IPS-15b (cell line): ENCODE measurements at regions not wholly inside any gene's neighbourhood (a gene's known extent, or its start where the extent isn't known, plus 50 kb on each side); places are given as distances from the start of the nearest gene placed in this dataset.
"Not testable (repeated sequence)": the region's sequence is repeated elsewhere in the genome, so short reads cannot be mapped to it uniquely, and the experiment has no call there.

ENCODE experiments used
- H3K27me3 ChIP-seq: one replicate; pipeline ENCODE4 v1.6.1; 2013; ENCODE audit warnings: low read length; ENCODE audit not compliant: control insufficient read depth, insufficient read depth
- H3K36me3 ChIP-seq: one replicate; pipeline ENCODE4 v1.6.1; 2013; ENCODE audit warnings: low read length; ENCODE audit not compliant: control insufficient read depth, insufficient read depth
- H3K4me1 ChIP-seq: one replicate; pipeline ENCODE4 v1.6.1; 2013; ENCODE audit warnings: mild to moderate bottlenecking, low read length; ENCODE audit not compliant: control insufficient read depth, insufficient read depth
- H3K4me3 ChIP-seq: one replicate; pipeline ENCODE4 v1.5.1; 2013; ENCODE audit warnings: low read depth, low read length
- H3K9ac ChIP-seq: one replicate; pipeline ENCODE4 v1.6.1; 2013; ENCODE audit warnings: low read depth, mild to moderate bottlenecking, low read length
- H3K9me3 ChIP-seq: one replicate; pipeline ENCODE4 v1.6.1; 2013; ENCODE audit warnings: mild to moderate bottlenecking, low read length; ENCODE audit not compliant: control insufficient read depth, insufficient read depth

DNA sequence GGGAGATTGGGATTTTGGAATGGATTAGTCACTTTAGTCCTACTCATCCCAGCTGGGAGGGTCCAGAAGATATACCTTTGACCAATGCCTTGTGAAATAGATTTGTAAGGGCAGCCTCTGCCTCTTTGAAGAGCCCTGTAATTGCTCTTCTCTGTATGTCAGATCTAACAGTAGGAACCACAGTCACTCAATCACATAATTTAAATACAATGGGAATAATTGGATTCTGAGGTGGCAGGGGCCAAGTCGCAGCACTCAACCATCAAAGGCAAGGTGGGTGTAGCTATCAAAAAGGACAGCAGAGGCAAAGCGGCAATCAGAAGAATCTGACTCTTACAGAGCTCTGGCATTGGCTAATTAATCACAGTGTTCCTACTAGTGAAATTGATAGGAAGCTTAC, 650.9 kb upstream of the ANKRD30A start:
- H3K9me3 ChIP-seq = no peaks in the 10 kb centered on the region
- H3K9ac ChIP-seq = no peak overlapping the region
- H3K4me1 ChIP-seq = no peaks in the 10 kb centered on the region
- no peaks in the 10 kb centered on the region for H3K27me3 ChIP-seq
- no peak overlapping the region for H3K4me3 ChIP-seq
- no peaks in the 10 kb centered on the region for H3K36me3 ChIP-seq

DNA sequence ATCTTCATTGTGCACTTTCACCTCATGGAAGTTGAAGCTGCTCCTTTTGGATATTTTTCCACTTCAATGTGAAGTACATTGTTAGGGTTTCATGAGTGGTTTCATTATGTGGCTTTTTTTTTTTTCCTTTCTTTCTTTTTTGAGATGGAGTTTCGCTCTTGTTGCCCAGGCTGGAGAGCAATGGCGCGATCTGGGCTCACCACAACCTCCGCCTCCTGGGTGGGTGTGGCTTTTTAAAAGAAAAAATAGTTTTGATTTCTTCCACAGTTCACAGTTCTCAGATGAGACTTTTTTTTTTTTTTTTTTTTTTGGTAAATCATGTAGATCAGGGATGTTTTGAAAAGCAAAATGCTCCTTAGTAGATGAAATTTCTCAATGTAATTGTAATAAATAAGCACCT, 652.3 kb upstream of the ANKRD30A start:
- Histone ChIP-seq H3K9me3 (no peaks in the 10 kb centered on the region), H3K4me1 (no peaks in the 10 kb centered on the region), H3K36me3 (no peaks in the 10 kb centered on the region), H3K27me3 (no peaks in the 10 kb centered on the region), H3K9ac (no peak overlapping the region), H3K4me3 (no peak overlapping the region)

DNA sequence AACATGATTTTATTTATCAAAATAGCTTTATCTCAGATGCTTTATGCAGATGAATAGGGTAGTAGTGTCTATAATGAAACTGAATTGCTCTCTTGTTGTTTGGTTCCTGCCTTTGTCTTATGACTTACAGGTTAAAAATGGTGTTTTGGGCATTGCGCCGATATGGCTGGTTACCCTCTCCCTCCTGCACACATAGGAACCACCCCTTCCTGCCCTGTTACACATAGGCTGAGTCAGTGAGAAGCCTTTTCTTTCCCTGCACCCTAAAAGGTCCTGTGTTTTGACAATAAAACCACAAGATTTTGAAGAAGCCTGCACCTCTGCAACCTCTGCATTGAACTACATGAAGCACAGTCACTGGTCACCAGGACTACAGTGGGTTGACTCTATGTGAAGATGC, 655.8 kb upstream of the ANKRD30A start:
- Histone ChIP-seq H3K9ac (no peak overlapping the region), H3K4me3 (no peak overlapping the region), H3K9me3 (no peaks in the 10 kb centered on the region), H3K36me3 (no peaks in the 10 kb centered on the region), H3K4me1 (no peaks in the 10 kb centered on the region), H3K27me3 (no peaks in the 10 kb centered on the region)

DNA sequence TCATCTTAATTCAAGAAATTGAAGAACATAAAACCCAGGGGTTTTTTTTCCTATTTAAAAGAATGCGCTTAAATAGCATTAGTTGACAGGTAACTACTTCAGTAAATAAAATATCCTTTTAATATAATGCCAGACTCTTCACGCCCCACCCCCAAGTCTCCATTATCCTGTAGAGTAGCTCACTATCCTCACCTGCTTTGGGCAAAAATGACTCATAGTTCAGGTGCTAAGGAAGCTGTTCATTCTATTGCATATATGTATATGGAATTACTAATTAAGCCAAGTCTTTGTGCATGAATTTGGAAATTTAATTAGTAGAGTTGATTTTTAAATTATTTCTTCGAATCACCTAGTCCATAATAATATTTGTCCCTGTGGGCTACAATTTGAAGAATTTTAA, 656.8 kb upstream of the ANKRD30A start:
- H3K27me3 ChIP-seq = no peaks in the 10 kb centered on the region
- H3K9ac ChIP-seq = no peak overlapping the region
- no peaks in the 10 kb centered on the region for H3K4me1 ChIP-seq
- no peaks in the 10 kb centered on the region for H3K36me3 ChIP-seq
- H3K9me3 ChIP-seq = no peaks in the 10 kb centered on the region
- H3K4me3 ChIP-seq = no peak overlapping the region

DNA sequence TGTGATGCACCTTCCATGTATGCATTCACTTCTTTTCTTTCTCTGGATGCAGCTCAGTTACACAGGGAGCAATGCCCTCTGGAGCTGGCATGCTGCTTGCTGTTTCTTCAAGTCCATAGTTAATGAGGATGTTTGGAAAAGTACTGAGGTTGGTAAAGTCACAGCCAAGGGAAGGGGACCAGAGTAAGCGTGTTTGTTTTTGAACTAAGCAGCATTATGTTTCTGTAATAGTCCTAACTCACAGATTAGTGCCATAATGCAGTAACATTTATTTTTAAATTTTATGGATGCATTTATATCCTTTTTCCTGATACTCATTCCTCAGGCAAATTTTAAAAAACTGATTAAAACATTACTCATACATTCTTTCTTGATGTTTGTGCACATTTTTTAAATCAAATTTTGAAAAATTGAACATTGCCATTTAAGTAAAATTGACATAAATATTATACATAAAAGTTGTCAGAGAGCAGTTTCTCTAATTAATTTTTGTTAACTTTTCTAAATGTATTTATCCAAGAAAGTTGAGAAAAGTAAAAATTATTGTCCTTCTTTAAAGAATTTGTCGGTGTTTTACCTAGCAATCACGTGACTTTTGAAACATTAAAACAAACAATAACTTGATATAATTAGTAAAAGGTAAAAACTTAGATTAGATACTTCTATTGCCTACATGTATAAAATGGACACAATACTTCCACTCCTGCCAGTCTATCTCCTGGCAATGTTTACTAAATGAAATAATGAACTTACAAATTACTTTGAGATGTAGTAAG, 659.6 kb upstream of the ANKRD30A start:
- no peak overlapping the region for H3K4me3 ChIP-seq
- no peaks in the 10 kb centered on the region for H3K27me3 ChIP-seq
- no peaks in the 10 kb centered on the region for H3K9me3 ChIP-seq
- H3K9ac ChIP-seq = no peak overlapping the region
- no peaks in the 10 kb centered on the region for H3K36me3 ChIP-seq
- H3K4me1 ChIP-seq = no peaks in the 10 kb centered on the region

DNA sequence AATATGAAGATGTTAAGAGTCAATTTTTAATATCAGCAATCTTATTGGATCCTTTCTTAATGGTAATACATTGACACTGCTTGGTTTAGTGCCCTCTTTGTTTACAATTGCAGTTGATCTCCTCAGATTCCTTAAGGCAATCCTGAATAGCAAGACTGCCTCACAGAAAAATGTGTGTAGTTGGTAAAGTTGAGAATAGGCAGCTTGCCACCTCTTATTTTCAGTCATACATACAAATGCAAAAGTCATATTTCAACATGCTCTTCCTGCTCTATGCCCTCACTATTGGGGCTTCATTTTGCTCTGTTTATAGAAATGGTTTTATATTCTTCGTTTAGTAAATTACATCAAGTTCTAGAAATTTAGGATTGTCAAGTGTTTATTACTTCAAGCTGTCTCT, 661.1 kb upstream of the ANKRD30A start:
- Histone ChIP-seq H3K4me3 (no peak overlapping the region), H3K4me1 (no peaks in the 10 kb centered on the region), H3K36me3 (no peaks in the 10 kb centered on the region), H3K9me3 (no peaks in the 10 kb centered on the region), H3K9ac (no peak overlapping the region), H3K27me3 (no peaks in the 10 kb centered on the region)

DNA sequence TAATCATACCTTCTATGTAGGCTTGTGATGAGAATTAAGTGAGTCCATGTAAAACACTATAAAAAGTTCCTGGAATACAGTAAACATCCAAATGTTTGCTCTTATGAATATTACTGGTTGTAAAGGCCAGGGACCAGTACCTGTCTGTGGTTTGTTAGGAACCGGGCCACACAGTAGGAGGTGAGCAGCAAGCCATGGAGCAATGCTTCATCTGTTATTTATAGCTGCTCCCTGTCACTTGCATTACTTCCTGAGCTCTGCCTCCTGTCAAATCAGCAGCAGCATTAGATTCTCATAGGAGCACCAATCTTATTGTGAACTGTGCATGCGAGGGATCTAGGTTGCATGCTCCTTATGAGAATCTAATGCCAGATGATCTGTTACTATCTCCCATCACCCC, 662.0 kb upstream of the ANKRD30A start:
- no peak overlapping the region for H3K4me3 ChIP-seq
- H3K4me1 ChIP-seq = no peaks in the 10 kb centered on the region
- H3K9ac ChIP-seq = no peak overlapping the region
- H3K27me3 ChIP-seq = no peaks in the 10 kb centered on the region
- no peaks in the 10 kb centered on the region for H3K36me3 ChIP-seq
- H3K9me3 ChIP-seq = no peaks in the 10 kb centered on the region

DNA sequence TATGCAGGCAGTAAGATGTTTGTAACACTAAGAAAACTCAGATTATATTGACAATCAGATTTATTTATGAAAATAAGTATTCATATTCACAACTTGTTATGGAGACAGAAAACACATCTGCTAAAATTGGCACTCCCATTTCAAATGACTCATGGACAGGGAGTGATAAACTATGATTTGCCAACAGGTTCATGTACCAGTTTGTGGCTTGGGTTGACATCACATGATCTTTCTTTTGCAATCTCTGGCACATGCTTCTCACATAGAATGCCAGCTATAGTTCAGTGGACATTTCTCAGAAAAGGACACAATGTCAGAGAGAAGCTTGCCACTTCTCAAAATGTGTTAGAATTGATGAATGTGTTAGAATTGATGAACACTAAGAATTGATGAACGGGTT, 663.2 kb upstream of the ANKRD30A start:
- H3K9ac ChIP-seq = no peak overlapping the region
- no peak overlapping the region for H3K4me3 ChIP-seq
- no peaks in the 10 kb centered on the region for H3K36me3 ChIP-seq
- no peaks in the 10 kb centered on the region for H3K27me3 ChIP-seq
- H3K4me1 ChIP-seq = no peaks in the 10 kb centered on the region
- no peaks in the 10 kb centered on the region for H3K9me3 ChIP-seq

DNA sequence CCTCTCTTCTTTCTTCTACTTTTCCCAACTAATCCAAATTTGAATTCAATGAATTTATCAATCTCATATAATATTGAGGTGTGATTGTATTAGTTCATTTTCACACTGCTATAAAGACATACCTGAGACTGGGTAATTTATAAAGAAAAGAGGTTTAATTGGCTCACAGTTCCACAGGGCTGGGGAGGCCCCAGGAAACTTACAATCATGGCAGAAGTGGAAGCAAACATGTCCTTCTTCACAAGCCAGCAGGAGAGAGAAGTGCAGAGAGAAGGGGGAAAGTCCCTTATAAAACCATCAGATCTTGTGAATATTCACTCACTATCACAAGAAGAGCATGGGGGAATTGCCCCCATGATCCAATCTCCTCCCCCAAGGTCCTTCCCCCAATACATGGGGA, 667.0 kb upstream of the ANKRD30A start:
- H3K4me3 ChIP-seq, H3K4me1 ChIP-seq, H3K36me3 ChIP-seq, H3K27me3 ChIP-seq, H3K9ac ChIP-seq, H3K9me3 ChIP-seq: not testable (repeated sequence)

DNA sequence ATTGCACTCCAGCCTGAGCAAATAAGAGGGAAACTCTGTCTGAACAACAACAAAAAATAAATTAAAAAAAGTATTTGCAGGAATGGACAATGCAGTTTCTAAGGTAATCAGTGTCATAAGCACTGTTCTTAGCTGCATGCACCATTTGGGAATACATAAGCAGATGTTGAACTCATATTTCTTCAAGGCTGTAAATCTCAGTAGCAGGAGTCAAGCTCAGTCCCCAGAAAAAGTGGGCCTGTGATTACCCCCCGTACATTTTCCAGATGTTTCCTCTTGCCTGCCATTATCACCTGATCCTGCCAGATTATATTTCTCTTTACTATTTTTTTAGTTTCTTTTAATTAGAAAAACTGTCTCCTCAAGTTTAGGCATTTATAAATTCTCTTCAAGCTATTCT, 667.6 kb upstream of the ANKRD30A start:
- no peaks in the 10 kb centered on the region for H3K4me1 ChIP-seq
- no peaks in the 10 kb centered on the region for H3K27me3 ChIP-seq
- peaks cover 2% of the 10 kb centered on the region for H3K9me3 ChIP-seq
- H3K4me3 ChIP-seq = no peak overlapping the region
- H3K9ac ChIP-seq = no peak overlapping the region
- H3K36me3 ChIP-seq = no peaks in the 10 kb centered on the region

DNA sequence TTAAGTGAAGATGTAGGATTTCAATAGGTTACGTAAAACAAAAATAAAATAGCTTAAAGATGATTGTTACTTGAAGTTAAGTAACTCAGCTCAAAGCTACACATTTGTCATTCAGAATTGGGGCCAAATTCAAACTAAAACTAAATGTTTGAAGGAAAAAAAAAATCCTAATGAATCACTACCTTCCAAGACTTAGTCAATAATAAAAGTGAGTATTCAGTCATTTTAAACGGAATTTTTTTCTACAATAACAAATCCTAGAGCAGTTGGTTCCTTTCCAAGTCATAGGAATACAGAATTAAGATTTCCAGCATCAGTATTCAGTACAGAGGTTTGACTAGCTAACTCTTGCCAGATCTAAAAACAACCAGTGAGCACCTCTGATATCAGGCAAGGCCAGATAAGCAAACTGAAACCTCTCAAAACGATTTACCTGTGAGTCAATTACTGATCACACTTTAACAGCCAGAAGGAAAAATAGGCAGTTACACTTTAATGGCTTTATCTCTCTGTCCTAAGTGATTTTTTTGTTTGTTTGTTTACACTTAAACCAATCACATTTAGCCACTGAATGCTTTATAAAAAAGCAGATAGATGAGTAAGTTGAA, 669.8 kb upstream of the ANKRD30A start:
- Histone ChIP-seq H3K4me1 (no peaks in the 10 kb centered on the region), H3K36me3 (no peaks in the 10 kb centered on the region), H3K27me3 (no peaks in the 10 kb centered on the region), H3K4me3 (no peak overlapping the region), H3K9ac (no peak overlapping the region), H3K9me3 (peaks cover 3% of the 10 kb centered on the region)

DNA sequence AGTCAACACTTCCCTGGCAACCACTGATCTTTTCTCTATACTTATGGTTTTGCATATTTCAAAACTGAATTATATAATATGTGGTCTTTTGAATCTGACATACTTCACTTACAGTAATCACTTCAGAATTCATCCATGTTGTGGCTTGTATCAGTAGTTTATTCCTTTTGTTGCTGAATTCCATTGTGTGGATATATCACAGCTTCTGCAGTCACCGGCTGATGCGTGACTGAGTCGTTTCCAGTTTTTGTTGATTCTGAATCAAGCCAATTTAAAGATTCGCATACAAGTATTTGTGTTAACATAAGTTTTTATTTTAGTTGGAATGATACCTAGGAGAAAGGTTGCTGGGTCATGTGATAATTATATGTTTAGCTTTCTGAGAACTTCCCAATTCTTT, 672.5 kb upstream of the ANKRD30A start:
- H3K4me1 ChIP-seq = peaks cover 19% of the 10 kb centered on the region
- no peaks in the 10 kb centered on the region for H3K27me3 ChIP-seq
- H3K4me3 ChIP-seq = no peak overlapping the region
- no peaks in the 10 kb centered on the region for H3K36me3 ChIP-seq
- H3K9me3 ChIP-seq = peaks cover 3% of the 10 kb centered on the region
- no peak overlapping the region for H3K9ac ChIP-seq
